ENCODE measurements at regions not wholly inside any gene's neighbourhood (a gene's known extent, or its start where the extent isn't known, plus 50 kb on each side); places are given as distances from the start of the nearest gene placed in this dataset.

GRCh38 chr10:3331690-3332230, 159.2 kb upstream of the PITRM1 start:
- H3K4me3 ChIP-seq (ENCODE audit: low read depth, low read length) = no peak overlapping the region
- DNase-seq (ENCODE audit: low read depth) = no peak
- TF ChIP-seq CTCF (IDR thresholded peaks at IDR 0.05; ENCODE audit: insufficient read depth, low read depth, low read length) = no peak

- TF ChIP-seq CTCF (IDR thresholded peaks at IDR 0.05; ENCODE audit: insufficient read depth, low read depth, low read length) = no peak
- no peak overlapping the region for H3K4me3 ChIP-seq (ENCODE audit: low read depth, low read length)
- no peak for DNase-seq (ENCODE audit: low read depth)
These were observed 158.6 kb upstream of the PITRM1 start for GRCh38 chr10:3331187-3331586.

- TF ChIP-seq CTCF (IDR thresholded peaks at IDR 0.05; ENCODE audit: insufficient read depth, low read depth, low read length) = no peak
- H3K4me3 ChIP-seq (ENCODE audit: low read depth, low read length) = no peak overlapping the region
- DNase-seq (ENCODE audit: low read depth) = peak; percentile 85
These were observed 158.1 kb upstream of the PITRM1 start for GRCh38 chr10:3330663-3331062.

GRCh38 chr10:3325954-3326750, 153.6 kb upstream of the PITRM1 start:
- no peak for TF ChIP-seq CTCF (IDR thresholded peaks at IDR 0.05; ENCODE audit: insufficient read depth, low read depth, low read length)
- DNase-seq (ENCODE audit: low read depth) = no peak
- no peak overlapping the region for H3K4me3 ChIP-seq (ENCODE audit: low read depth, low read length)

GRCh38 chr10:3324612-3325038, 152.0 kb upstream of the PITRM1 start:
- no peak for DNase-seq (ENCODE audit: low read depth)
- no peak overlapping the region for H3K4me3 ChIP-seq (ENCODE audit: low read depth, low read length)
- no peak for TF ChIP-seq CTCF (IDR thresholded peaks at IDR 0.05; ENCODE audit: insufficient read depth, low read depth, low read length)

- peak; percentile 27 for DNase-seq (ENCODE audit: low read depth)
- no peak overlapping the region for H3K4me3 ChIP-seq (ENCODE audit: low read depth, low read length)
- no peak for TF ChIP-seq CTCF (IDR thresholded peaks at IDR 0.05; ENCODE audit: insufficient read depth, low read depth, low read length)
These were observed 151.4 kb upstream of the PITRM1 start for GRCh38 chr10:3323865-3324498.

Measured in fibroblast of villous mesenchyme (primary cell).